Heart left ventricle (tissue), 13 donors: ENCODE measurements at regions not wholly inside any gene's neighbourhood (a gene's known extent, or its start where the extent isn't known, plus 50 kb on each side); places are given as distances from the start of the nearest gene placed in this dataset.

Experiments used
- POLR2A ChIP-seq, 2 donors: fragments of 450-650 bp; IDR thresholded peaks; one replicate each; pipeline ENCODE4 v1.6.1; 2017; ENCODE audit warnings: antibody characterized with exemption in 2 of 2, mild to moderate bottlenecking in 2 of 2, moderate library complexity in 2 of 2
- TF ChIP-seq, protein P1 (sequence below), 12 donors: fragments of 200-600 bp; sonication (generic) in 4 of 12; IDR thresholded peaks; one replicate each; pipeline versions ENCODE4 v1.5.0 to v1.8.0; 2018 to 2022; ENCODE audit warnings: antibody characterized with exemption in 12 of 12, mild to moderate bottlenecking in 5 of 12
- donor health status: ischemic (EF 13 %, LVEDD 7.1; RV severe dilation, severe dysfunction).
- donor health status: DM: no; HTN: yes; CAD: no.
- donor health status: DM: no; HTN: no; CAD: no.
- donor health status: ischemic (EF 25% LVEDD 6.9; RV normal size, moderate dysfunction).
- donor health status: ischemic (EF 25% LVEDD 5.7; RV mildly dilated, moderate dysfunction).
- donor health status: ischemic (EF 35%, LVEDD 5.7; RV mildly dilated, moderate dysfunction).
- donor health status: nonischemic (EF 11% LVEDD 7.7; RV severe dilation, severe dysfunction).
- donor health status: DM: yes; HTN: yes; CAD: no.
- donor health status: PGD.
- donor health status: ischemic (EF 29% LVEDD 5.4; RV normal size, mild dysfunction).
- donor health status: nonischemic (EF 23%, LVEDD 6.1; RV moderate dilation, normal function).

DNA sequence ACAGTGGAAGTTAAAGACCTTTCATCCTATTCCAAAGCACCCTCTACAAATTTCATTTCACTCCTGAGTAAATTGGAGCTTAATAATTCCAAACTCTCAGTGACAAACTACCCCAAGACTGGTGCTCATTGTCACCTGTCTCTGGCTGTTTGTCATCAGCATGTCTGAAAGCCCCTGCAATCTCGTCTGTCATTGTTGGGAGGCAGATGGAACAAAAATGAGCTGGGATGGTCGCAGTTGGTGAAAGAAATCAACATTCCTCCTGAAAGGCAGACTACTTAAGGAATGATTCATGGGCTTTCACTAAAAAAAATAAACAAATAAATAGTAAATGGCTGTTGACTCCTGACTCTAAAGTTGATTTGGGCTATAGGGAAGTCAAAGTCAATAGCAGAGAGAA, 69.7 kb upstream of the PALS2 start:
- TF ChIP-seq, protein P1, sequence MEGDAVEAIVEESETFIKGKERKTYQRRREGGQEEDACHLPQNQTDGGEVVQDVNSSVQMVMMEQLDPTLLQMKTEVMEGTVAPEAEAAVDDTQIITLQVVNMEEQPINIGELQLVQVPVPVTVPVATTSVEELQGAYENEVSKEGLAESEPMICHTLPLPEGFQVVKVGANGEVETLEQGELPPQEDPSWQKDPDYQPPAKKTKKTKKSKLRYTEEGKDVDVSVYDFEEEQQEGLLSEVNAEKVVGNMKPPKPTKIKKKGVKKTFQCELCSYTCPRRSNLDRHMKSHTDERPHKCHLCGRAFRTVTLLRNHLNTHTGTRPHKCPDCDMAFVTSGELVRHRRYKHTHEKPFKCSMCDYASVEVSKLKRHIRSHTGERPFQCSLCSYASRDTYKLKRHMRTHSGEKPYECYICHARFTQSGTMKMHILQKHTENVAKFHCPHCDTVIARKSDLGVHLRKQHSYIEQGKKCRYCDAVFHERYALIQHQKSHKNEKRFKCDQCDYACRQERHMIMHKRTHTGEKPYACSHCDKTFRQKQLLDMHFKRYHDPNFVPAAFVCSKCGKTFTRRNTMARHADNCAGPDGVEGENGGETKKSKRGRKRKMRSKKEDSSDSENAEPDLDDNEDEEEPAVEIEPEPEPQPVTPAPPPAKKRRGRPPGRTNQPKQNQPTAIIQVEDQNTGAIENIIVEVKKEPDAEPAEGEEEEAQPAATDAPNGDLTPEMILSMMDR (IDR thresholded peaks at IDR 0.05), result no peak
- TF ChIP-seq POLR2A (IDR thresholded peaks at IDR 0.05), result no peak
